ENCODE measurements at regions not wholly inside any gene's neighbourhood (a gene's known extent, or its start where the extent isn't known, plus 50 kb on each side); places are given as distances from the start of the nearest gene placed in this dataset.
"Not testable (repeated sequence)": the region's sequence is repeated elsewhere in the genome, so short reads cannot be mapped to it uniquely, and the experiment has no call there.

DNA sequence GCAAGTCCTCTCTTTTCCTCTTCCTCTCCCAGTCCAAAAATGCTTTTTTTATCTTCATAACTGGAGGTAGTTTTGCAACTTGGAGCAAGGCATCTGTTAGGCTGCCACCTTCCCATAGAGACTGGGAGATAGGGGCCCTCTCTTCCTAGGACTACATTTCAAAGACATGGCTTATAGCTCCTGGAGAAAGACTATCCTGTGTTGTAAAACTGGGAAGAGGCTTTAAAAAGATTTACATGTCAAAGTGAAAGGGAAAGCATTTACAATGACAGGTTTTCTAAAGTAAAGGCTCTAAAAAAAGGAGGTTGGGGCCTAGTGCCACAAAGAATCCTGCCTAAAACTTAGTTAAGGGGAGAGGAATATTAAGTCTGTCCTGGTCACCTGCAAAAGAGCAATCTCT lies 82.2 kb upstream of the SEMA3E start:
- no peak for DNase-seq

DNA sequence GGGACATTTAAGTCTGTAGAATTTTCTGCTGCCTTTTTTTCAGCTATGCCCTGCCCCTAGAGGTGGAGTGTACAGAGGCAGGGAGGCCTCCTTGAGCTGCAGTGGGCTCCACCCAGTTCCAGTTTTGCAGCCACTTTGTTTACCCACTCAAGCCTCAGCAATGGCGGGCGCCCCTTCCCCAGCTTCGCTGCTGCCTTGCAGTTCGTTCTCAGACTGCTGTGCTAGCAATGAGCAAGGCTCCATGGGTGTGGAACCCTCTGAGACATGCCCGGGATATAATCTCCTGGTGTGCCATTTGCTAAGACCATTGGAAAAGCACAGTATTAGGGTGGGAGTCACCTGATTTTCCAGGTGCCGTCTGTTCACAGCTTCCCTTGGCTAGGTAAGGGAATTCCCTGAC lies 68.0 kb upstream of the SEMA3E start:
- not testable (repeated sequence) for DNase-seq

DNA sequence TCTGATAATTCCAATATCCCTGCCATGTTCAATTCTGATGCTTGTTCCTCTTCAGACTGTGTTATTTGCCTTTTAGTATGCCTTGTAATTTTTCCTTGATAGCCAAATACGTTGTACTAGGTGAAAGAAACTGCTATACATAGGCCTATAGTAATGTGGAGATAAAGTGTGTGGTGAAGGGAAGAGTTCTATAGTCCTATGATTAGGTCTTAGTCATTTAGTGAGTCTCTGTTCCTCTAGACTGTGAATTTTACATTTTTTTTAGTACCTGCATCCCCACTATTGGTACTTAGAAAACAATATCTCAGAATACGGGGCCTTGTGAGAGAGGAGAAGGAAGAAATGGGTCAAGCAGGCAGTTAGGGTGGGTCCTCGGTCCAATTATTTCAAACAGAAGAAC lies 59.6 kb upstream of the SEMA3E start:
- DNase-seq, result no peak

DNA sequence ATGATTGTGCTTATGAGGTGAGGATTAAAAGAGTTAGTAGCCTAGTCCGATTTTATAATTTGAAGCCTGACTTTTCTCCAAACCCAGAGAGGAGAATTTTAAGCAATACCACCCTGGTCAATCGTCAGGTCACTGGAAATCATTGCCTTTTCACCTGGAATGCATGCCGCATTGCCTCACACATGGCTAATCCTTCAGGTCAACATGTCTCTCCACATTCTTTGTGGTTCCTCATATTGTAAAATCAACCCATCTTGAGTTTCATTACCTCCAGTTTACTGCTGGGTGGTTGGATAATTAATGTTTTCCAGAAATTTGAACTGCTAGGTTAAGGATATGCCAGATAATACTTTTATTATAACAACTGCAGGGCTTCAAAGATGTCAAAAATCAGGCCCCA lies 55.6 kb upstream of the SEMA3E start:
- no peak for DNase-seq

DNA sequence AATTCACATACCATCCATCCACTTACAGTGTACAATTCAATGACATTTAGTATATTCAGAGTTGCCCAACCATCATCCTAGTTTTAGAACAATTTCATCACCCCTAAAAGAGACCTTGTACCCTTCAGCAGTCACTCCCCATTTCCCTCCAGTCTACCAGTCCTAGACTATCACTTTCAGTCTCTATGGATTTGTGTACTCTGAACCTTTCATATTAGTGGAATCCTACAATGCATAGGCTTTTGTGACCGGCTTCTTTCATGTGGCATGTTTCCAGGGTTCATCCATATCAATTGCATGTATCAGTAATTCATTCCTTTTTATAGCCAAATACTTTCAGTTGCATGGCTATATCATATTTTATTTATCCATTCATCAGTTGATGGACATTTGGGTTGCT lies 53.5 kb upstream of the SEMA3E start:
- no peak for DNase-seq

DNA sequence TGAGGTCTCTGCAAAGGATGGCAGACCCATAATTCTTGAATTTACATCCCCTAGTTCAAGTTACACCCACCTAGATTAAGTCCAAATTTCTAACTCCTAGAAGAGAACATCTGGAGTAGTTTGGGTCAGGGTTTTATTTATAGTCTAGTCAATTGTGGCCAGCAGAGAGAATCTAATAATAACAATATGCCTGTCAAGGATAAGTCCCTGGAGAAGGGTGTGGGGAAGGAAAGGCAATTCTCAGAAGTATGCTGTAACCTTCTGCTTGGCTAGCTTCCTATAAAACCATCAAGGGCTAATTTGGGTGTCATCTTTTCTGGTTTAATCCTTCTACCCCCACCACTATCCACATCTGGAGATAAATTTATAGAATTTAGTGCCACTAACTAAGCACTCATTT lies 52.8 kb upstream of the SEMA3E start:
- DNase-seq, result no peak

Measured in hippocampal formation (tissue), 2 donors.